Gastroesophageal sphincter (tissue), 3 donors: ENCODE measurements at regions not wholly inside any gene's neighbourhood (a gene's known extent, or its start where the extent isn't known, plus 50 kb on each side); places are given as distances from the start of the nearest gene placed in this dataset.

ENCODE experiments used
- POLR2A ChIP-seq, 2 donors: fragments of 450-650 bp; IDR thresholded peaks; one replicate each; pipeline ENCODE4 v1.6.1; 2017; ENCODE audit warnings: antibody characterized with exemption in 2 of 2, mild to moderate bottlenecking in 2 of 2, moderate library complexity in 1 of 2
- TF ChIP-seq, protein P1 (sequence below), 4 experiments: fragments of 200-600 bp in 2 of 4; fragments of 450-650 bp in 2 of 4; sonication (generic) in 1 of 4; IDR thresholded peaks; one replicate each; pipeline ENCODE4 v1.5.1; 2017 to 2019; ENCODE audit warnings: antibody characterized with exemption in 4 of 4, mild to moderate bottlenecking in 2 of 4, moderate library complexity in 2 of 4

DNA sequence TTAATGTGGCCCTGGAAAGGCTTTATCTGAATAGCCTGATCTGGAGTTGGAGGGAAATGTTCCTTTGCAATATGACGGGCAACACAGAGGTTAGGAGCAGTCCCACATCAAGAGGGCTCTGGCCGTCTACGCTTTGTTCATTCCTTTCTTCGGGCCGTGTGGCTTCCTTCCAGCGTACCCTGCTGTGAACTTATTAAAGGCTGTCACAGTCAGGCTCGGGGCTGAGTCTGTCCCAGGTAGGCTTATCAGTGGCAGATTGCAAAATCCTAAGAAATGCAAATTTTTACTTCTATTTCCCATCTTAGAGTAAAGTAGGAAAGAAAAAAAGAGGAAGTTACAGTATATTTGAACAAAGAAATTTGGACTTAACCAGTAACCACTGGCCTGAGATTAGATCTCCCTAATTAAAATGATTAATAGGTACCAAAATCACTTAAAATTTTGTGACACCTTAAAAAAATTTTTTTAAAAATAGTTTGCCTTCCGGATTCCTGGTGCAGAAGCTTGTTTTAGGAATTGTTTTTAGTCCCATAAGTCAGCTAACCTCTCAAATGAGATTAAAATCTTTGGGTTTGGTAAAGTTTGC lies 453.1 kb upstream of the MKI67 start:
- TF ChIP-seq, protein P1, sequence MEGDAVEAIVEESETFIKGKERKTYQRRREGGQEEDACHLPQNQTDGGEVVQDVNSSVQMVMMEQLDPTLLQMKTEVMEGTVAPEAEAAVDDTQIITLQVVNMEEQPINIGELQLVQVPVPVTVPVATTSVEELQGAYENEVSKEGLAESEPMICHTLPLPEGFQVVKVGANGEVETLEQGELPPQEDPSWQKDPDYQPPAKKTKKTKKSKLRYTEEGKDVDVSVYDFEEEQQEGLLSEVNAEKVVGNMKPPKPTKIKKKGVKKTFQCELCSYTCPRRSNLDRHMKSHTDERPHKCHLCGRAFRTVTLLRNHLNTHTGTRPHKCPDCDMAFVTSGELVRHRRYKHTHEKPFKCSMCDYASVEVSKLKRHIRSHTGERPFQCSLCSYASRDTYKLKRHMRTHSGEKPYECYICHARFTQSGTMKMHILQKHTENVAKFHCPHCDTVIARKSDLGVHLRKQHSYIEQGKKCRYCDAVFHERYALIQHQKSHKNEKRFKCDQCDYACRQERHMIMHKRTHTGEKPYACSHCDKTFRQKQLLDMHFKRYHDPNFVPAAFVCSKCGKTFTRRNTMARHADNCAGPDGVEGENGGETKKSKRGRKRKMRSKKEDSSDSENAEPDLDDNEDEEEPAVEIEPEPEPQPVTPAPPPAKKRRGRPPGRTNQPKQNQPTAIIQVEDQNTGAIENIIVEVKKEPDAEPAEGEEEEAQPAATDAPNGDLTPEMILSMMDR (IDR thresholded peaks at IDR 0.05): no peak
- no peak for TF ChIP-seq POLR2A (IDR thresholded peaks at IDR 0.05)
